Activated CD8-positive, alpha-beta memory T cell treated with anti-CD3 and anti-CD28 coated beads for 36 hours (primary cell): ENCODE measurements at regions not wholly inside any gene's neighbourhood (a gene's known extent, or its start where the extent isn't known, plus 50 kb on each side); places are given as distances from the start of the nearest gene placed in this dataset.
"Not testable (repeated sequence)": the region's sequence is repeated elsewhere in the genome, so short reads cannot be mapped to it uniquely, and the experiment has no call there.

Experiments used
- CTCF ChIA-PET: fragments of 350-600 bp; sonication (Branson Sonifier 250); formaldehyde crosslinking; loops from one replicate; lab custom pipeline; 2021; ENCODE audit warnings: antibody characterized with exemption; lab: Charles Lee
- POLR2A ChIA-PET: fragments of 350-600 bp; sonication (Branson Sonifier 250); formaldehyde crosslinking; loops from one replicate; lab custom pipeline; 2021; ENCODE audit warnings: antibody characterized with exemption; lab: Charles Lee

- ChIA-PET POLR2A (no interaction called here), CTCF (no interaction called here)
Measured at GRCh38 chr15:95176794-95177577, 945.6 kb downstream of the MCTP2 start.

- CTCF ChIA-PET = no interaction called here
- POLR2A ChIA-PET = no interaction called here
Measured at GRCh38 chr15:95180530-95180929, 949.2 kb downstream of the MCTP2 start.

- POLR2A ChIA-PET = no interaction called here
- CTCF ChIA-PET = no interaction called here
Measured at GRCh38 chr15:95182091-95182490, 950.7 kb downstream of the MCTP2 start.

- ChIA-PET CTCF (no interaction called here), POLR2A (no interaction called here)
Measured at GRCh38 chr15:95192923-95193322, 961.6 kb downstream of the MCTP2 start.

- POLR2A ChIA-PET = no interaction called here
- CTCF ChIA-PET = no interaction called here
Measured at GRCh38 chr15:95194746-95195145, 963.4 kb downstream of the MCTP2 start.

GRCh38 chr15:95196176-95196915, 965.0 kb downstream of the MCTP2 start:
- ChIA-PET CTCF (no interaction called here), POLR2A (no interaction called here)

- POLR2A ChIA-PET = no interaction called here
Measured at GRCh38 chr15:95202569-95203349, 971.4 kb downstream of the MCTP2 start.

GRCh38 chr15:95205077-95205476, 973.7 kb downstream of the MCTP2 start:
- ChIA-PET POLR2A (no interaction called here), CTCF (no interaction called here)

More at GRCh38 chr15:95202569-95203349, 971.4 kb downstream of the MCTP2 start:
- CTCF ChIA-PET = no interaction called here

- CTCF ChIA-PET, POLR2A ChIA-PET: not testable (repeated sequence)
Measured at GRCh38 chr15:95205830-95206229, 974.5 kb downstream of the MCTP2 start.

GRCh38 chr15:95208071-95208470, 976.7 kb downstream of the MCTP2 start:
- CTCF ChIA-PET = no interaction called here
- POLR2A ChIA-PET = no interaction called here

- CTCF ChIA-PET = no interaction called here
- POLR2A ChIA-PET = no interaction called here
Measured at GRCh38 chr15:95208988-95209387, 977.6 kb downstream of the MCTP2 start.

- ChIA-PET CTCF (no interaction called here), POLR2A (no interaction called here)
Measured at GRCh38 chr15:95210436-95210981, 979.1 kb downstream of the MCTP2 start.

GRCh38 chr15:95215017-95215416, 983.7 kb downstream of the MCTP2 start:
- CTCF ChIA-PET = no interaction called here

GRCh38 chr15:95226835-95227234, 995.5 kb downstream of the MCTP2 start:
- POLR2A ChIA-PET = no interaction called here
- CTCF ChIA-PET = no interaction called here

More at GRCh38 chr15:95215017-95215416, 983.7 kb downstream of the MCTP2 start:
- POLR2A ChIA-PET = no interaction called here

- CTCF ChIA-PET = no interaction called here
- POLR2A ChIA-PET = no interaction called here
Measured at GRCh38 chr15:95227235-95227634, 995.9 kb downstream of the MCTP2 start.

GRCh38 chr15:95228856-95229555, 997.6 kb downstream of the MCTP2 start:
- CTCF ChIA-PET = no interaction called here

GRCh38 chr15:95235033-95235432, 1003.7 kb downstream of the MCTP2 start:
- CTCF ChIA-PET = no interaction called here

More at GRCh38 chr15:95228856-95229555, 997.6 kb downstream of the MCTP2 start:
- POLR2A ChIA-PET = no interaction called here

GRCh38 chr15:95247071-95247984, 1016.0 kb downstream of the MCTP2 start:
- ChIA-PET POLR2A (no interaction called here), CTCF (no interaction called here)

More at GRCh38 chr15:95235033-95235432, 1003.7 kb downstream of the MCTP2 start:
- POLR2A ChIA-PET = no interaction called here
